ENCODE measurements at regions not wholly inside any gene's neighbourhood (a gene's known extent, or its start where the extent isn't known, plus 50 kb on each side); places are given as distances from the start of the nearest gene placed in this dataset.

GRCh38 chr9:89664010-89664409 is 59.2 kb downstream of the GADD45G start:
- no peaks in the 10 kb centered on the region for H3K27me3 ChIP-seq (ENCODE audit: control insufficient read depth, insufficient read depth, low read length)
- H3K9ac ChIP-seq (ENCODE audit: low read depth, low read length): no peak overlapping the region
- no peak overlapping the region for H3K4me3 ChIP-seq (ENCODE audit: low read depth, low read length)
- H3K9me3 ChIP-seq (ENCODE audit: control insufficient read depth, insufficient read depth, low read length): no peaks in the 10 kb centered on the region
- peaks cover 10% of the 10 kb centered on the region for H3K4me1 ChIP-seq (ENCODE audit: control insufficient read depth, insufficient read depth, low read length)
- H3K36me3 ChIP-seq (ENCODE audit: control insufficient read depth, insufficient read depth, low read length): no peaks in the 10 kb centered on the region

- no peaks in the 10 kb centered on the region for H3K36me3 ChIP-seq (ENCODE audit: control insufficient read depth, insufficient read depth, low read length)
- H3K27me3 ChIP-seq (ENCODE audit: control insufficient read depth, insufficient read depth, low read length): no peaks in the 10 kb centered on the region
- peaks cover 10% of the 10 kb centered on the region for H3K4me1 ChIP-seq (ENCODE audit: control insufficient read depth, insufficient read depth, low read length)
- no peak overlapping the region for H3K4me3 ChIP-seq (ENCODE audit: low read depth, low read length)
- H3K9me3 ChIP-seq (ENCODE audit: control insufficient read depth, insufficient read depth, low read length): no peaks in the 10 kb centered on the region
- H3K9ac ChIP-seq (ENCODE audit: low read depth, low read length): no peak overlapping the region
These were observed 60.1 kb downstream of the GADD45G start for GRCh38 chr9:89664896-89665329.

- Histone ChIP-seq H3K27me3 (ENCODE audit: control insufficient read depth, insufficient read depth, low read length) (no peaks in the 10 kb centered on the region), H3K9ac (ENCODE audit: low read depth, low read length) (no peak overlapping the region), H3K4me3 (ENCODE audit: low read depth, low read length) (no peak overlapping the region), H3K9me3 (ENCODE audit: control insufficient read depth, insufficient read depth, low read length) (no peaks in the 10 kb centered on the region), H3K4me1 (ENCODE audit: control insufficient read depth, insufficient read depth, low read length) (peaks cover 8% of the 10 kb centered on the region), H3K36me3 (ENCODE audit: control insufficient read depth, insufficient read depth, low read length) (no peaks in the 10 kb centered on the region)
These were observed 61.6 kb downstream of the GADD45G start for GRCh38 chr9:89666364-89666763.

- H3K9ac ChIP-seq (ENCODE audit: low read depth, low read length): no peak overlapping the region
These were observed 62.1 kb downstream of the GADD45G start for GRCh38 chr9:89666950-89667349.

GRCh38 chr9:89667726-89668125 is 62.9 kb downstream of the GADD45G start:
- no peaks in the 10 kb centered on the region for H3K36me3 ChIP-seq (ENCODE audit: control insufficient read depth, insufficient read depth, low read length)
- no peak overlapping the region for H3K4me3 ChIP-seq (ENCODE audit: low read depth, low read length)
- H3K4me1 ChIP-seq (ENCODE audit: control insufficient read depth, insufficient read depth, low read length): peaks cover 4% of the 10 kb centered on the region
- no peaks in the 10 kb centered on the region for H3K9me3 ChIP-seq (ENCODE audit: control insufficient read depth, insufficient read depth, low read length)
- no peak overlapping the region for H3K9ac ChIP-seq (ENCODE audit: low read depth, low read length)
- no peaks in the 10 kb centered on the region for H3K27me3 ChIP-seq (ENCODE audit: control insufficient read depth, insufficient read depth, low read length)

More at GRCh38 chr9:89666950-89667349, 62.1 kb downstream of the GADD45G start:
- H3K36me3 ChIP-seq (ENCODE audit: control insufficient read depth, insufficient read depth, low read length): no peaks in the 10 kb centered on the region
- H3K9me3 ChIP-seq (ENCODE audit: control insufficient read depth, insufficient read depth, low read length): no peaks in the 10 kb centered on the region
- H3K4me1 ChIP-seq (ENCODE audit: control insufficient read depth, insufficient read depth, low read length): peaks cover 4% of the 10 kb centered on the region
- H3K27me3 ChIP-seq (ENCODE audit: control insufficient read depth, insufficient read depth, low read length): no peaks in the 10 kb centered on the region
- no peak overlapping the region for H3K4me3 ChIP-seq (ENCODE audit: low read depth, low read length)

GRCh38 chr9:89668216-89668865 is 63.5 kb downstream of the GADD45G start:
- Histone ChIP-seq H3K4me3 (ENCODE audit: low read depth, low read length) (no peak overlapping the region), H3K27me3 (ENCODE audit: control insufficient read depth, insufficient read depth, low read length) (no peaks in the 10 kb centered on the region), H3K9me3 (ENCODE audit: control insufficient read depth, insufficient read depth, low read length) (no peaks in the 10 kb centered on the region), H3K4me1 (ENCODE audit: control insufficient read depth, insufficient read depth, low read length) (no peaks in the 10 kb centered on the region), H3K9ac (ENCODE audit: low read depth, low read length) (no peak overlapping the region), H3K36me3 (ENCODE audit: control insufficient read depth, insufficient read depth, low read length) (no peaks in the 10 kb centered on the region)

- H3K9ac ChIP-seq (ENCODE audit: low read depth, low read length): no peak overlapping the region
- H3K27me3 ChIP-seq (ENCODE audit: control insufficient read depth, insufficient read depth, low read length): no peaks in the 10 kb centered on the region
- H3K4me3 ChIP-seq (ENCODE audit: low read depth, low read length): no peak overlapping the region
- H3K9me3 ChIP-seq (ENCODE audit: control insufficient read depth, insufficient read depth, low read length): no peaks in the 10 kb centered on the region
- no peaks in the 10 kb centered on the region for H3K36me3 ChIP-seq (ENCODE audit: control insufficient read depth, insufficient read depth, low read length)
- H3K4me1 ChIP-seq (ENCODE audit: control insufficient read depth, insufficient read depth, low read length): no peaks in the 10 kb centered on the region
These were observed 64.0 kb downstream of the GADD45G start for GRCh38 chr9:89668866-89669246.

GRCh38 chr9:89669361-89669842 is 64.6 kb downstream of the GADD45G start:
- Histone ChIP-seq H3K4me1 (ENCODE audit: control insufficient read depth, insufficient read depth, low read length) (no peaks in the 10 kb centered on the region), H3K36me3 (ENCODE audit: control insufficient read depth, insufficient read depth, low read length) (no peaks in the 10 kb centered on the region)

GRCh38 chr9:89670114-89670513 is 65.3 kb downstream of the GADD45G start:
- no peak overlapping the region for H3K4me3 ChIP-seq (ENCODE audit: low read depth, low read length)
- peaks cover 3% of the 10 kb centered on the region for H3K4me1 ChIP-seq (ENCODE audit: control insufficient read depth, insufficient read depth, low read length)
- H3K36me3 ChIP-seq (ENCODE audit: control insufficient read depth, insufficient read depth, low read length): no peaks in the 10 kb centered on the region
- H3K9me3 ChIP-seq (ENCODE audit: control insufficient read depth, insufficient read depth, low read length): no peaks in the 10 kb centered on the region
- H3K9ac ChIP-seq (ENCODE audit: low read depth, low read length): no peak overlapping the region
- no peaks in the 10 kb centered on the region for H3K27me3 ChIP-seq (ENCODE audit: control insufficient read depth, insufficient read depth, low read length)

More at GRCh38 chr9:89669361-89669842, 64.6 kb downstream of the GADD45G start:
- Histone ChIP-seq H3K9me3 (ENCODE audit: control insufficient read depth, insufficient read depth, low read length) (no peaks in the 10 kb centered on the region), H3K4me3 (ENCODE audit: low read depth, low read length) (no peak overlapping the region), H3K27me3 (ENCODE audit: control insufficient read depth, insufficient read depth, low read length) (no peaks in the 10 kb centered on the region), H3K9ac (ENCODE audit: low read depth, low read length) (no peak overlapping the region)

GRCh38 chr9:89670801-89671434 is 66.1 kb downstream of the GADD45G start:
- H3K4me1 ChIP-seq (ENCODE audit: control insufficient read depth, insufficient read depth, low read length): peaks cover 10% of the 10 kb centered on the region

GRCh38 chr9:89674667-89675057 is 69.8 kb downstream of the GADD45G start:
- no peaks in the 10 kb centered on the region for H3K36me3 ChIP-seq (ENCODE audit: control insufficient read depth, insufficient read depth, low read length)
- no peak overlapping the region for H3K9ac ChIP-seq (ENCODE audit: low read depth, low read length)
- peaks cover 32% of the 10 kb centered on the region for H3K4me1 ChIP-seq (ENCODE audit: control insufficient read depth, insufficient read depth, low read length)
- H3K4me3 ChIP-seq (ENCODE audit: low read depth, low read length): no peak overlapping the region
- peaks cover 3% of the 10 kb centered on the region for H3K27me3 ChIP-seq (ENCODE audit: control insufficient read depth, insufficient read depth, low read length)
- no peaks in the 10 kb centered on the region for H3K9me3 ChIP-seq (ENCODE audit: control insufficient read depth, insufficient read depth, low read length)

More at GRCh38 chr9:89670801-89671434, 66.1 kb downstream of the GADD45G start:
- Histone ChIP-seq H3K36me3 (ENCODE audit: control insufficient read depth, insufficient read depth, low read length) (no peaks in the 10 kb centered on the region), H3K9me3 (ENCODE audit: control insufficient read depth, insufficient read depth, low read length) (no peaks in the 10 kb centered on the region), H3K4me3 (ENCODE audit: low read depth, low read length) (no peak overlapping the region), H3K9ac (ENCODE audit: low read depth, low read length) (no peak overlapping the region), H3K27me3 (ENCODE audit: control insufficient read depth, insufficient read depth, low read length) (peaks cover under 1% of the 10 kb centered on the region)
